ENCODE measurements at regions not wholly inside any gene's neighbourhood (a gene's known extent, or its start where the extent isn't known, plus 50 kb on each side); places are given as distances from the start of the nearest gene placed in this dataset.

DNA sequence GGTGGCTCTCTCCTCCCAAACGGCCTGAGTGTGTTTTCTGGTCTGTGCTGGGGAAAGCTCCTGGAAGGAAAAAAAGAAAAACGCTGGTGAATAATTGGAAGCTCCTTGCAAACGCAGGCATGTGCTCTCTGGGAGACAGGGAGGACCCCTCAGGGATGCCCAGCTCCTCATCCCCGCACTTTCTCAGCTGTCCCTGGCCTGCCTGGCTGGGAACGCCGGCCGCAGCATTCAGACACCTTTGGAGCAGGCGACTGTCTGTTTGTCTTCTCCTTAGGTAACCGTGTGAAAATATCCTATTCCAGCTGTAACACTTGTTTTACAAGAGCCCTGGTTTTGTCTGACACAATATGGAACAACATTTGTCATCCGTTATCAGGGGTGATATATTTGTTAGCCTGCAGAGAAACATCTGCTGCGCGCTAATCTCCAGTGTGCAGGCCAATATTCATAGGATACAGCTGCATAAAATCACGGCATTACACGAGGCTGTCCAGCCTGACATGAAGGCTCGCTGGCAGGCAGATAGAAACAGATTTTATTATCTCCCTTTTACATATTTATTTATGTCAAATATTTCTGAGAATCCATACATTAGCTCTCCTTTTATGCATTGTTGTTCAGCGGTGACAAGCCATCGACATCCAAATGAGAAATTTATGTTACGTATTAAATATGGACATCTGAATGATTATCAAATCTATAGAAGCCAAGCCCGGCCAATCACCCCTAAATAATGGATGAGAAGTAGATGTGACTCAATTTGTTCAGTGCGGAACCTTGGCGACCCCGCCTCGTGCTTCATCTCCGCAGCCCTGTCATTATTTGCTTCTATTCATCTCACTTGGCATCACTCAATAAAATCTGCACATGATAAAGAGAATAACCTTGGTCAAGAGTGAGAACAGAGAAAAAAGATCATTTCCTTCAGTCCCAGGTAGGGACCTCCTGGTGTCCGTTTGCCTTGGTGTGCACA lies 675.1 kb upstream of the SALL3 start:
- Histone ChIP-seq H3K4me3 (no peak overlapping the region), H3K36me3 (ENCODE audit: low read depth) (no peaks in the 10 kb centered on the region), H3K9me3 (peaks cover 3% of the 10 kb centered on the region), H3K4me1 (ENCODE audit: low read depth) (no peaks in the 10 kb centered on the region)
- ATAC-seq (no peak), DNase-seq (no peak)
- no peak for TF ChIP-seq CTCF (IDR thresholded peaks at IDR 0.05)
- intact Hi-C loops (cut with DNase I, micrococcal nuclease) = no loop called here

GRCh38 chr18:78305789-78306188 lies 673.8 kb upstream of the SALL3 start:
- H3K4me3 ChIP-seq = no peak overlapping the region
- intact Hi-C loops (cut with DNase I, micrococcal nuclease) = no loop called here
- H3K36me3 ChIP-seq (ENCODE audit: low read depth) = no peaks in the 10 kb centered on the region
- TF ChIP-seq CTCF (IDR thresholded peaks at IDR 0.05) = no peak
- peaks cover 3% of the 10 kb centered on the region for H3K9me3 ChIP-seq
- no peaks in the 10 kb centered on the region for H3K4me1 ChIP-seq (ENCODE audit: low read depth)
- no peak for ATAC-seq
- DNase-seq = no peak

DNA sequence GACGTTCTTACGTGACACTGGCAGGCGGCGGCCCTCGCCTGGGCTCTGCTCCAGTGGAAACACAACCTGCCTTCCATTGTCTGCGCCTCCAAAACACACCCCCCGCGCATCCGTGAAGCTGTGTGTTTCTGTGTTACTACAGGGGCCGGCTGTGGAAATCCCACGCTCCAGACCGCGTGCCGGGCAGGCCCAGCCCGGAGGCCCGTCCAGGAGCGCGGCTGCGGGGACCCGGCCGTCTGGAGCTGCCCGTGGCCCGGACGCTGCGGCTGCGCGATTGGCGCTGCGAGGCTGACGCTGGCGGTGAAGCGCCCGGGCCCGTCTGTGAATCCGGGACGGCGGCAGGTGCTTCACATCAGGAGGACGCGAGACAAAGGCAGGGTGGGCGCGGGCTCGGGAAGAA lies 670.3 kb upstream of the SALL3 start:
- intact Hi-C loops (cut with DNase I, micrococcal nuclease) = no loop called here
- H3K9me3 ChIP-seq = peaks cover 5% of the 10 kb centered on the region
- no peak for ATAC-seq

DNA sequence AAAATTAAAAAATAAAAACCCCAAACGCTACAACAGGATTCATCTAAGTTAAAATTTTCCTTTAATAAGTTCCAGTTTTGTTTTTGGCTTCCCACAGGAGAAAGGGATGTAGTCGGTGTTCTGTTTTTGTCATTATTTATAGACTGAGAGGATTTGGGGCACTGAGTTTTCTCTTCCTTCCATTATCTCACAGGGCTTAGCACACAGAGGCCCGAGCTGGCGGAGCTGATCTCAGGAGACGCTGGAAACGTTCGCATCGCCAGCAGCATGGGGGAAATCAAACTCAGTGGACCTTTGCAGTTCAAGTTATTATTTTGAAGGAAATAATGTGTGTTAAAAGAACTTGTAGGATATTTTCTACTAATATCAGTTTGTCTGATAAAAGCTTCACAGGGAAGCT lies 669.7 kb upstream of the SALL3 start:
- no peak for TF ChIP-seq CTCF (IDR thresholded peaks at IDR 0.05)
- Histone ChIP-seq H3K4me1 (ENCODE audit: low read depth) (no peaks in the 10 kb centered on the region), H3K4me3 (no peak overlapping the region), H3K9me3 (peaks cover 5% of the 10 kb centered on the region), H3K36me3 (ENCODE audit: low read depth) (no peaks in the 10 kb centered on the region)
- DNase-seq (no peak), ATAC-seq (no peak)
- intact Hi-C loops (cut with DNase I, micrococcal nuclease) = no loop called here

More for the DNA sequence above, 670.3 kb upstream of the SALL3 start:
- Histone ChIP-seq H3K4me1 (ENCODE audit: low read depth) (no peaks in the 10 kb centered on the region), H3K4me3 (no peak overlapping the region), H3K36me3 (ENCODE audit: low read depth) (no peaks in the 10 kb centered on the region)
- DNase-seq = no peak
- TF ChIP-seq CTCF (IDR thresholded peaks at IDR 0.05) = no peak

GRCh38 chr18:78319264-78319663 lies 660.4 kb upstream of the SALL3 start:
- DNase-seq (no peak), ATAC-seq (no peak)
- no peaks in the 10 kb centered on the region for H3K4me1 ChIP-seq (ENCODE audit: low read depth)
- no peaks in the 10 kb centered on the region for H3K9me3 ChIP-seq
- TF ChIP-seq CTCF (IDR thresholded peaks at IDR 0.05) = no peak
- intact Hi-C loops (cut with DNase I, micrococcal nuclease) = no loop called here
- no peak overlapping the region for H3K4me3 ChIP-seq
- no peaks in the 10 kb centered on the region for H3K36me3 ChIP-seq (ENCODE audit: low read depth)
